HG02981 (cell line): ENCODE measurements at regions not wholly inside any gene's neighbourhood (a gene's known extent, or its start where the extent isn't known, plus 50 kb on each side); places are given as distances from the start of the nearest gene placed in this dataset.
"Not testable (repeated sequence)": the region's sequence is repeated elsewhere in the genome, so short reads cannot be mapped to it uniquely, and the experiment has no call there.

Source experiments
- ATAC-seq: cut with Tn5 transposase; IDR thresholded peaks from one replicate; pipeline ENCODE4 v1.9.1; 2021; ENCODE audit warnings: mild to moderate bottlenecking, moderate library complexity; ENCODE audit not compliant: unreplicated experiment

GRCh38 chr6:11961923-11962322, 50.2 kb upstream of the HIVEP1 start:
- ATAC-seq = no peak

- ATAC-seq = no peak
Measured at GRCh38 chr6:11960909-11961779, 51.0 kb upstream of the HIVEP1 start.

- ATAC-seq = no peak
Measured at GRCh38 chr6:11956781-11957180, 55.3 kb upstream of the HIVEP1 start.

- ATAC-seq = no peak
Measured at GRCh38 chr6:11953641-11954040, 58.5 kb upstream of the HIVEP1 start.

DNA sequence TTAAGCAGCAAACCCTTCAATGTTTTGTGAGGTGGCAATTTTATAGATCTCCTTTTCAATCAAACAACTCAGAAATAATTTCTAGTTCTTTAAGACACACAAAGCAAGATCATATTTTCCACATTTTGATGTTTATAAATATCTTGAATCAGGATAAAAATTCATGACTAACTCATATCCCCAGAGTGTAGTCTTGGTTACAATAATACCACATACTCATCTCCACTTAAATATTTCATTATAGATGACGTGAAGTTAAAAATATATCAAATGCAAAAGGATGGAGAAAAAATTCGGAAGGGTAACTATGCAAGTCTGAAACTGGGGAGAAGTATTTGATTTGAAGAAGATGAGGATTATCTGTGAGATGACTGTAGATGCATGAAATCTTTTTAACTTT, 59.8 kb upstream of the HIVEP1 start:
- no peak for ATAC-seq

DNA sequence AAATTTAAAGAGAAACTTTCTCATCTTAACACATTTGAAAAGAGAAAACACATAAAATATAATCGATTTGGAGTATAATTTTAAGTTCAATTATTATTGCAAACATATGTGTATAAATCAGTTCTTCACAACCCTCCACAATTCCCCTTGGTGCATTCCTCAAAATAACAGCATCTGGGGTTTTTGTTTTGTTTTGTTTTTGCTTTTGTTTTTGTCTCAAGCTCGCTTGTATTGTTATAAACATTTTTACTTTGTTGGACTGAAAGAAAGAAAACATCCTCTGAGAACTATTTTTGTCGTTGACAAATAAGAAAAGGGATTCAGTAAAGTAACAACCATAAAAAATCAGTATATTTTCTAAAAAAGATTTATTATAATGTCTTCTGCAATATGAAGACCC, 60.2 kb upstream of the HIVEP1 start:
- no peak for ATAC-seq

GRCh38 chr6:11950109-11950508, 62.0 kb upstream of the HIVEP1 start:
- ATAC-seq = no peak

GRCh38 chr6:11947575-11947974, 64.5 kb upstream of the HIVEP1 start:
- ATAC-seq = no peak

GRCh38 chr6:11947063-11947462, 65.0 kb upstream of the HIVEP1 start:
- ATAC-seq = no peak

DNA sequence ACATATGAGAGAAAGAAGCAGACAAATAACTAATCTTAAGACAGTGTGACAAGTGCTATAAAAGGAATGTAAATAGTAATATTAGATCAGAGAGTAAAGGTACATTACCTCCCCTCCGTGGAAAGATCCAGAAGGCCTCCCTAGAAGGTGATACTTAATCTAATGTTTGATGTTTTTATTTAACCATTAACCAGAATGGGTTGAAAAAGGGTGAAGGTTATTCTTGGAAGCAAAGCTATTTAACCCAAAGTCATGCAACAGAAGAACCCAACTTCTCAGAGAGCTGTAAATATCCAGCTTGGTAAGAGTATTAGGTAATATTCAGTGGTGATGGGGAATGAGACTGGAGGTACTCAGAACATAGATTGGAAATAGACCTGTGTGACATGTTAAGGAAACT, 68.0 kb upstream of the HIVEP1 start:
- no peak for ATAC-seq

DNA sequence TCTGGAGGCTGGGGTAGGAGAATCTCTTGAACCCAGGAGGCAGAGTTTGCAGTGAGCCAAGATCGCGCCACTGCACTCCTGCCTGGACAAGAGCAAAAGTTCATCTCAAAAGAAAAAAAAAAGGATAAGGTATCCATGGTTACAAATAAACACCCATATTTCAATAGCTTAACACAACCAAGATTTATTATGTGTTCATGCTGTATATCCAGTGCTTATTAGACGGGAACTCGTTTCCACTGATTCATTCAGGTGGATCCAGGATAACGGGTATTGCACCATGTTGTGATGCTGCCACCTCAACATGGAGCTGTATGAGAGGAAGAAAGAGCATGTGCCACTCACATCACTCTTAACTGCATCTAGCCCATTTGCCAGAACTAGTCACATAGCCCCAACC, 69.1 kb upstream of the HIVEP1 start:
- no peak for ATAC-seq

GRCh38 chr6:11942185-11942864, 69.8 kb upstream of the HIVEP1 start:
- no peak for ATAC-seq

GRCh38 chr6:11940532-11941166, 71.5 kb upstream of the HIVEP1 start:
- ATAC-seq = not testable (repeated sequence)

GRCh38 chr6:11938285-11938890, 73.7 kb upstream of the HIVEP1 start:
- no peak for ATAC-seq

DNA sequence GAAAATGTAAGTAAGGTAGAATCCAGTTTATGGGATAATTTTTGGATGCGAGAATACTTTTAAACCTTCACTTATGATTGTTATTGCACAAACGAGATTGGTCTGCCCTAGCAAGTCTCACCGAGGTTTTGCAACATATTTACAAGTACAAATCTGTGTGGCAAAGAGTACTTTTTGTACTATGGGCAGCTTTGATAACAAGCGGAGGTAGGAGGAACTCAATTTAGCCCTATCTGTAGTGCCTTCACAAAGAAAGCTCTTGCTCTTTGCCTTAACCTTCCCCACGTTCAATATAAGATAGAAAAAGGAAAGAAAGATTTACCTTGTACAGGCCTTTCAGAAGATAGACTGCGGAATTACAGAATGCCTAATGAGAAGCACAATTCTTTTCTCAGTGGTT, 77.5 kb upstream of the HIVEP1 start:
- ATAC-seq = no peak

DNA sequence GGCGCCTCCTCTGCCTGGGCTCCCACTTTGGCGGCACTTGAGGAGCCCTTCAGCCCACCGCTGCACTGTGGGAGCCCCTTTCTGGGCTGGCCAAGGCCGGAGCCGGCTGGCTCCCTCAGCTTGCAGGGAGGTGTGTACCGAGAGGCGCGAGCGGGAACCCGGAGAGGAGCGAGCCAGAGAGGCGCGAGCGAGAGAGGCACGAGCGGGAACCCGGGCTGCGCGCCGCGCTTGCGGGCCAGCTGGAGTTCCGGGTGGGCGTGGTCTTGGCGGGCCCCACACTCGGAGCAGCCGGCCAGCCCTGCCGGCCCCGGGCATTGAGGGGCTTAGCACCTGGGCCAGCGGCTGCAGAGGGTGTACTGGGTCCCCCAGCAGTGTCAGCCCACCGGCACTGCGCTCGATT, 79.2 kb upstream of the HIVEP1 start:
- ATAC-seq = not testable (repeated sequence)

GRCh38 chr6:11931296-11932035, 80.6 kb upstream of the HIVEP1 start:
- ATAC-seq = no peak

- not testable (repeated sequence) for ATAC-seq
Measured at GRCh38 chr6:11930834-11931233, 81.3 kb upstream of the HIVEP1 start.

- ATAC-seq = no peak
Measured at GRCh38 chr6:11930240-11930639, 81.9 kb upstream of the HIVEP1 start.

DNA sequence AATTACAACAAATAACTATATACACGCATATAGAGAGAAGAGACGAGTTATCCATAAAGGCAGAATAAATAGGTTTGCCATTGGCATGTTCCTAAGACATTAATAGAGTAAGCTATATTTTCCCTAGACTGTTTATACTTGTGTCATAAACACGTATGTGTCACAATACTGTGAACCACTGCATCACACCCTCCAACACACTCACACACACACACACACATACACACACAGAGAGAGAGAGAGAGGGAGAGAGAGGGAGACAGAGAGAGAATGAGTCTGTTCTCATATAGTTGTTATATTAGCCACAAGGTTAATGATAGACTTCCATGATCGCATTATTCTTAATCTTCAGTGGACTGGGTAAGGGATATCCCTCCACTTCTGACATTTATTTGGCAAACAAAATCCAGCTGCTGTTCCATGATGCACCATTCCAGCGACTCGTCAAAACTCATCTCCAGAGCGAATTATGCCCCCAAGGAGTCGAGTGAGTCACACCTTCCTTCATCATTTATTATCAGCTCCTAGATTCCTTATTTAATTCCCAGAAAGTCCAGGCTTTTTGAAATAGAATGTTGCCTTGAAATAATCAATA, 82.8 kb upstream of the HIVEP1 start:
- ATAC-seq = no peak
